Duodenal mucosa (tissue), 2 donors: ENCODE measurements at regions not wholly inside any gene's neighbourhood (a gene's known extent, or its start where the extent isn't known, plus 50 kb on each side); places are given as distances from the start of the nearest gene placed in this dataset.

Experiments used
- H3K27ac ChIP-seq: one replicate; pipeline ENCODE4 v1.7.0; 2013; ENCODE audit warnings: low read depth, low read length
- H3K27me3 ChIP-seq, 2 donors: one replicate each; pipeline ENCODE4 v1.7.0; 2013; ENCODE audit warnings: low read length in 2 of 2, control low read depth in 1 of 2; ENCODE audit not compliant: insufficient read depth in 2 of 2, control insufficient read depth in 1 of 2
- H3K36me3 ChIP-seq, 2 donors: one replicate each; pipeline ENCODE4 v1.7.0; 2013; ENCODE audit warnings: low read length in 2 of 2, control low read depth in 1 of 2; ENCODE audit not compliant: insufficient read depth in 2 of 2, control insufficient read depth in 1 of 2
- H3K4me1 ChIP-seq, 2 donors: one replicate each; pipeline ENCODE4 v1.7.0; 2013; ENCODE audit warnings: low read length in 2 of 2, control low read depth in 1 of 2; ENCODE audit not compliant: insufficient read depth in 2 of 2, control insufficient read depth in 1 of 2
- H3K4me3 ChIP-seq, 2 donors: one replicate each; pipeline ENCODE4 v1.7.0; 2013; ENCODE audit warnings: low read length in 2 of 2, low read depth in 1 of 2
- H3K9ac ChIP-seq, 2 donors: one replicate each; pipeline ENCODE4 v1.7.0; 2013; ENCODE audit warnings: low read length in 2 of 2, low read depth in 1 of 2
- H3K9me3 ChIP-seq, 2 donors: one replicate each; pipeline ENCODE4 v1.7.0; 2013; ENCODE audit warnings: low read length in 2 of 2, control low read depth in 1 of 2; ENCODE audit not compliant: control insufficient read depth in 1 of 2

- Histone ChIP-seq H3K4me3 (no peak overlapping the region), H3K27me3 (no peaks in the 10 kb centered on the region), H3K36me3 (no peaks in the 10 kb centered on the region), H3K9me3 (no peaks in the 10 kb centered on the region), H3K9ac (no peak overlapping the region), H3K4me1 (no peaks in the 10 kb centered on the region), H3K27ac (no peak overlapping the region)
These were observed 235.6 kb upstream of the MYT1L start for GRCh38 chr2:2566396-2567323.

GRCh38 chr2:2565671-2566070 is 234.6 kb upstream of the MYT1L start:
- Histone ChIP-seq H3K9me3 (no peaks in the 10 kb centered on the region), H3K27ac (no peak overlapping the region), H3K4me1 (no peaks in the 10 kb centered on the region), H3K27me3 (no peaks in the 10 kb centered on the region), H3K9ac (no peak overlapping the region), H3K36me3 (no peaks in the 10 kb centered on the region), H3K4me3 (no peak overlapping the region)

DNA sequence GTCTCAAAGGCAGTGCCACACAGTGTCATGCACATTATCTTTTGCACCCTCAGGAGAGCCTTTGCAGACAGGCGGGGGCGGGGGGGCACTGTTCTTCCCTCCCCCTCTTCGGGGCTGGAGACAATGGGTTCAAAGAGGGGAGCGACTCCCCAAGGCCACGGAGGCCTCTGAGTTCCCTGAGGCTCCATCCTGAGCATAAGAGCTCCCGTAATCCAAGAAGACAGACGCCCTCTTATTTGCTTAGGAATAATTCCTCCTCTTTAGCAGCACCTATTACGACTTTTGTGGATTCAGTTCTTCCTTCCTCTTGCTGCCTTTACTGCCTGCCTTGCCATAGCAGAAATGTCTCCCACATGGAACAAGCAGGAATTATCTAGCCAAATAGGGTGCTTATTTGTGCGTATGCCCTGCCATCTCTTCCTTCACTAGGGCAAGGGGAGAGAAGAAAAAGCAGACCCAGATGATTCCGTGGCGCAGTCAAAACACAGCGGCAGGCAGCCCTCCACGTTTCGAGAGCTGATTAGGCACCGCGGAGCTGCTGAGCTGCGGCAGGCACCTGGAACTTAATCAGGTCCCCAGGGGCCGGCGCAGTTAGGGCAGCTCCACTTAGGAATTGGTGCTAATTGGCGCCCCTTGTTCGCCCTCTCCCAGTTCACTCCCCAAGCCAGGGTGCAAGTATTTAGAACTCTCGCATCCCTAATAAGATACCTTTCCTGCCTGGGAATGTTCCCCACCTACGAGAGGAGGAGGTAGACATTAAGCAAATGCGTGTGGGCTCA is 233.4 kb upstream of the MYT1L start:
- Histone ChIP-seq H3K9me3 (no peaks in the 10 kb centered on the region), H3K36me3 (no peaks in the 10 kb centered on the region), H3K27me3 (no peaks in the 10 kb centered on the region), H3K4me3 (no peak overlapping the region), H3K27ac (no peak overlapping the region), H3K4me1 (no peaks in the 10 kb centered on the region), H3K9ac (no peak overlapping the region)

GRCh38 chr2:2563309-2563860 is 232.3 kb upstream of the MYT1L start:
- no peak overlapping the region for H3K4me3 ChIP-seq
- H3K27ac ChIP-seq = no peak overlapping the region
- H3K9me3 ChIP-seq = no peaks in the 10 kb centered on the region
- no peaks in the 10 kb centered on the region for H3K27me3 ChIP-seq
- H3K4me1 ChIP-seq = no peaks in the 10 kb centered on the region
- H3K9ac ChIP-seq = no peak overlapping the region
- H3K36me3 ChIP-seq = no peaks in the 10 kb centered on the region

GRCh38 chr2:2562867-2563266 is 231.8 kb upstream of the MYT1L start:
- Histone ChIP-seq H3K27ac (no peak overlapping the region), H3K36me3 (no peaks in the 10 kb centered on the region), H3K4me1 (no peaks in the 10 kb centered on the region), H3K27me3 (no peaks in the 10 kb centered on the region), H3K9ac (no peak overlapping the region), H3K9me3 (no peaks in the 10 kb centered on the region), H3K4me3 (no peak overlapping the region)

GRCh38 chr2:2561346-2562095 is 230.4 kb upstream of the MYT1L start:
- Histone ChIP-seq H3K4me1 (no peaks in the 10 kb centered on the region), H3K27ac (no peak overlapping the region), H3K4me3 (no peak overlapping the region), H3K9ac (no peak overlapping the region), H3K9me3 (no peaks in the 10 kb centered on the region), H3K27me3 (no peaks in the 10 kb centered on the region), H3K36me3 (no peaks in the 10 kb centered on the region)

GRCh38 chr2:2560374-2561015 is 229.4 kb upstream of the MYT1L start:
- H3K4me1 ChIP-seq = no peaks in the 10 kb centered on the region
- H3K4me3 ChIP-seq = no peak overlapping the region
- no peaks in the 10 kb centered on the region for H3K9me3 ChIP-seq
- H3K9ac ChIP-seq = no peak overlapping the region
- H3K27me3 ChIP-seq = no peaks in the 10 kb centered on the region
- H3K36me3 ChIP-seq = no peaks in the 10 kb centered on the region
- no peak overlapping the region for H3K27ac ChIP-seq

GRCh38 chr2:2558476-2558875 is 227.4 kb upstream of the MYT1L start:
- Histone ChIP-seq H3K9me3 (no peaks in the 10 kb centered on the region), H3K4me1 (no peaks in the 10 kb centered on the region), H3K27ac (no peak overlapping the region), H3K9ac (no peak overlapping the region), H3K4me3 (no peak overlapping the region), H3K27me3 (no peaks in the 10 kb centered on the region), H3K36me3 (no peaks in the 10 kb centered on the region)

- Histone ChIP-seq H3K4me3 (no peak overlapping the region), H3K27me3 (no peaks in the 10 kb centered on the region), H3K9me3 (peaks cover 7% of the 10 kb centered on the region in 2 donors), H3K36me3 (no peaks in the 10 kb centered on the region), H3K9ac (no peak overlapping the region), H3K27ac (no peak overlapping the region), H3K4me1 (no peaks in the 10 kb centered on the region)
These were observed 226.4 kb upstream of the MYT1L start for GRCh38 chr2:2557475-2557874.
